ENCODE measurements at regions not wholly inside any gene's neighbourhood (a gene's known extent, or its start where the extent isn't known, plus 50 kb on each side); places are given as distances from the start of the nearest gene placed in this dataset.

DNA sequence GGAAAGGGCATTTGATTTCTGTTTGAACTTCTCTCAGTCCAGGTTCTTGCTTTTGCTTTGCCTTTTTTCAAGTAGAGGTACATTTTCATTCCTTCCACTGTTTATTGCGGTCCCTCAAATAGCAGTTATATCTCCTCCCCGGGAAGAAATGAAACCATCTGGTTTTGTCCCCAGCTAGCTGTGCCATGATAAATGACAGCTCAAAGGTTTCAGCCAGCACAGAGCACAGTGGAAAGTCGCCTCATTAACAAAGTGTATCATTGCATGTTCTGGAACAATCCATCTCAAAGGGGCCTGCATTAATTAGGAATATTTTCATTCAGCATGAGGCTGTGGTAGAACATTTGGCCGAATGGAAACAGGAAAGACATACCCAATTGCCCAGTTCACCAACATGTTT is 146.0 kb downstream of the EDN3 start:
- Histone ChIP-seq H3K4me2 (ENCODE audit: low read depth, low read length) (no peak overlapping the region), H2AFZ (replicated peaks; ENCODE audit: low read length, poor library complexity) (no peak overlapping the region), H3K14ac (replicated peaks; ENCODE audit: low read depth, low read length) (no peak overlapping the region), H3K23ac (ENCODE audit: low read depth, low read length) (no peak overlapping the region), H3K9ac (ENCODE audit: low read depth, low read length) (no peak overlapping the region), H3K18ac (ENCODE audit: low read depth, low read length) (no peak overlapping the region), H2AK5ac (ENCODE audit: low read depth, low read length) (no peak overlapping the region), H3K4ac (ENCODE audit: low read depth, low read length) (no peak overlapping the region), H2AK9ac (replicated peaks; ENCODE audit: low read depth, low read length, poor library complexity) (no peak overlapping the region), H3K36me3 (ENCODE audit: control insufficient read depth, insufficient read depth, low read length) (no peaks in the 10 kb centered on the region), H3K9me1 (ENCODE audit: insufficient read depth, low read length) (no peaks in the 10 kb centered on the region), H4K20me1 (ENCODE audit: insufficient read depth, low read length) (no peaks in the 10 kb centered on the region), H4K91ac (ENCODE audit: insufficient read depth, low read depth, low read length) (no peak overlapping the region), H2BK15ac (ENCODE audit: low read depth, low read length) (no peak overlapping the region), H4K5ac (ENCODE audit: low read depth, low read length) (no peak overlapping the region), H3K4me3 (ENCODE audit: insufficient read depth, low read depth, low read length) (no peak overlapping the region), H3K56ac (ENCODE audit: extremely low read depth, insufficient read depth, low read length) (no peak overlapping the region), H3K79me1 (ENCODE audit: low read depth in 1 of 2, low read length in 2 of 2) (no peaks in the 10 kb centered on the region), H3K9me3 (ENCODE audit: control insufficient read depth, insufficient read depth, low read length) (no peaks in the 10 kb centered on the region), H2BK20ac (ENCODE audit: low read depth, low read length) (no peak overlapping the region), H3K27ac (ENCODE audit: insufficient read depth, low read length) (no peak overlapping the region), H3K27me3 (ENCODE audit: control insufficient read depth, insufficient read depth, low read length) (no peaks in the 10 kb centered on the region), H3K4me1 (ENCODE audit: control insufficient read depth, insufficient read depth, low read length) (no peaks in the 10 kb centered on the region), H2BK120ac (ENCODE audit: low read depth, low read length) (no peak overlapping the region), H4K8ac (ENCODE audit: low read depth in 2 of 2, low read length in 2 of 2) (no peak overlapping the region), H2BK5ac (ENCODE audit: low read depth, low read length, poor library complexity, severe bottlenecking) (no peak overlapping the region)
- ATAC-seq (ENCODE audit: low read depth) (no peak), DNase-seq (no peak)
- TF ChIP-seq RFX5 (IDR thresholded peaks at IDR 0.05; ENCODE audit: low read depth, low read length) (no peak), RCOR1 (IDR thresholded peaks at IDR 0.05; ENCODE audit: insufficient replicate concordance, low read length) (no peak), FOS (IDR thresholded peaks at IDR 0.05; ENCODE audit: low read depth, low read length) (no peak), SMC3 (IDR thresholded peaks at IDR 0.05; ENCODE audit: low read depth, low read length) (no peak)
- TF ChIP-seq, protein P1, sequence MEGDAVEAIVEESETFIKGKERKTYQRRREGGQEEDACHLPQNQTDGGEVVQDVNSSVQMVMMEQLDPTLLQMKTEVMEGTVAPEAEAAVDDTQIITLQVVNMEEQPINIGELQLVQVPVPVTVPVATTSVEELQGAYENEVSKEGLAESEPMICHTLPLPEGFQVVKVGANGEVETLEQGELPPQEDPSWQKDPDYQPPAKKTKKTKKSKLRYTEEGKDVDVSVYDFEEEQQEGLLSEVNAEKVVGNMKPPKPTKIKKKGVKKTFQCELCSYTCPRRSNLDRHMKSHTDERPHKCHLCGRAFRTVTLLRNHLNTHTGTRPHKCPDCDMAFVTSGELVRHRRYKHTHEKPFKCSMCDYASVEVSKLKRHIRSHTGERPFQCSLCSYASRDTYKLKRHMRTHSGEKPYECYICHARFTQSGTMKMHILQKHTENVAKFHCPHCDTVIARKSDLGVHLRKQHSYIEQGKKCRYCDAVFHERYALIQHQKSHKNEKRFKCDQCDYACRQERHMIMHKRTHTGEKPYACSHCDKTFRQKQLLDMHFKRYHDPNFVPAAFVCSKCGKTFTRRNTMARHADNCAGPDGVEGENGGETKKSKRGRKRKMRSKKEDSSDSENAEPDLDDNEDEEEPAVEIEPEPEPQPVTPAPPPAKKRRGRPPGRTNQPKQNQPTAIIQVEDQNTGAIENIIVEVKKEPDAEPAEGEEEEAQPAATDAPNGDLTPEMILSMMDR (conservative IDR thresholded peaks at IDR 0.05; ENCODE audit: low read depth, low read length), result no peak
- in situ Hi-C loops (cut with MboI; ENCODE audit: low sequenced_read_pairs), result no loop called here
- dilution Hi-C loops (cut with HindIII; ENCODE audit: low sequenced_read_pairs, unreplicated experiment), result no loop called here
- ChIA-PET CTCF (interaction anchor here (0.9 kb wide), 1 partner anchor 9 kb away, joined by 3 read pairs; no protein-coding TSS in a partner anchor), POLR2A (ENCODE audit: unreplicated experiment) (no interaction called here)
- intact Hi-C loops (cut with micrococcal nuclease), result no loop called here
- WGBS, 2 experiments (ENCODE audit: extremely low coverage in 2 of 2, insufficient read length in 1 of 2), result no CpG with 5 or more reads among the region's 4 CpGs
- BruUV-seq (replicated peaks), result no TSS peak
